ENCODE measurements at regions not wholly inside any gene's neighbourhood (a gene's known extent, or its start where the extent isn't known, plus 50 kb on each side); places are given as distances from the start of the nearest gene placed in this dataset.
A peak's percentile ranks its signal among the peaks of the same experiment; 100 is the strongest.
"Not testable (repeated sequence)": the region's sequence is repeated elsewhere in the genome, so short reads cannot be mapped to it uniquely, and the experiment has no call there.

DNA sequence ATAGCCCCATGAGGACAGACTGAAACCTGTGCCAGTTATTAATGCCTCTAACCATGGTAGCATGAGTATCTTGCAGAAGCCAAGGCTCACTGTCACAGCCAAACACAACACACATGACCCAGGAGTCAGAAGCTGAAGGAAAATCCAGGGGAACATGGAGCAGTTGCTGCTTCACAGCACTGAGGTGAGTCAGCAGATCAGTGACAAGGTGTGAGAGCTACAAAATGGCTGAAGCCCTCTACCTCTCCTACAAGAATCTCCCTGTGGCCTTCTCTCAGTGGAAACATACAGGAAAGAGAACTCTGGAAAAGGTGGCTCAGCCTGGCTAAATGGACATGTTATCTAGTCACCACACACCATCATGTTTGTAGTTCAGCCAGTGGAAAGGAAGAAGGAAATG is 93.5 kb downstream of the NAB1 start:
- no peak for DNase-seq

DNA sequence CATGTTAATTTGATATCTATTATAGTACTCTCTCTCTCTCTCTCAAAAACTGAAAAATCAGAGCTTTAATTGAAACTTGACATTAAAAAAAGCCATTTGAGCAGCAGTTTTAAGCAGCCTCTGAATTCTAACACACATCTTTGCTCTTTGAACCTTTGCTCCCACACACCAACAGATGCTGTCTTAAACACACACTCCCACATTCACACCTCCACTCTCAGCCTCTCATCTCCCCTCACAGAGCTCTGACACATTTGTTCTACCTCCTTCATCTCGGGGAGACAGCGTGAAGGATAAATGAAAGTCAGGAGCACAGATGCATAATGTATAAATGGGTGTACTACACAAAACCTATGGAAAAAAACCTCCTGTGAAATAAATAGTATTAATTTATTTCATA is 95.2 kb downstream of the NAB1 start:
- DNase-seq = no peak

DNA sequence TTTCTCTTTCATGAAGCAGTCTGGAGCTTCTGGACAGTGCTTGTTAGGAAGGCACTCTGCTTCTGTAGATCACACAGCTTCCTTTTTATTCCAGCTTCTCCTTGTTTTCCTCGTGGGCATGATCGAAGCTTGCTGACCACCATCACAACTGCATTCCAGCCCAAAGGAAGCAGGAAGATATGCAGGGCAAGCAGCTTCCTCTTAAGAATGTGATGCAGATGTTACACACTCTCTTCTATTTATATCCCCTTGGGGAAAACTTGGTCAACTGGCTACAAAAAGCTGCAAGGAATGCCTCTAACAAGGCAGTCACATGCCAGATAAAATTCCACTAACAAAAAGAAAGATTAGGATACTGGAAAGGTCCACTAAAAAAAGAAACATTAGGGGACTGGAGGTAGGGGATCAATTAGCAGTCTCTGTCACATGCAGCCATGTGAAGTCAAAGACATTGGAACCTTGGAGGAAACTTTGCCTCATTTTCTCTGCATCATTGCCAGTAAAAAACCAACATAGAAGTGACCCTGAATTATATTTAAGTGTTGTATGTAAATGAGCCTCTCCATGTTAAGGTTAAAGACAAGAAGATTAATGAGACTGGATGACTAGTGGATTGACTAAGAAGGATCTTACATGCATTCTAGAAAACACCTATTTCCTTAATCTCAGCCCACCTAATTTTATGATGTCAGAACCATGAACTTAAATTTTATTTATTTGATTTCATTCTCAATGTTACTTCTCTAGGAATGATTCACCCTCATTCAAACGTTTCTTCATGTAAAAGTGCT is 98.3 kb downstream of the NAB1 start:
- DNase-seq = no peak

DNA sequence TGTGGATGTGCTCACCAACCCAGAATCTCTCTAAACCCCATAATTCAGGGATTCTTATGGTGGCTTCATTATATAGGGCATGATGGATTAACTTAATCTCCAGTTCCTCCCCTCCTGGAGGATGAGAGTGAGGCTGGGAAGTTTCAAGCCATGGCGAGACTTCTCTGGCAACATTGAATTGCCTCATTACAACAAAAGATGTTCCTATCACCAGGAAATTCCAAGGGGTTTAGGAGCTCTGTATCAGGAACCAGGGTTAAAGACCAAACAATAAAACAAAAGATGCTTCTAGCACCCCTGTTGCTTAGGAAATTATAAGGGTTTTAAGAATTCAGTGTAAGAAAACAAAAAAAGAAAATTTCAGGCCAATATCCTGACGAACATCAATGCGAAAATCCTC is 100.1 kb downstream of the NAB1 start:
- DNase-seq = no peak

DNA sequence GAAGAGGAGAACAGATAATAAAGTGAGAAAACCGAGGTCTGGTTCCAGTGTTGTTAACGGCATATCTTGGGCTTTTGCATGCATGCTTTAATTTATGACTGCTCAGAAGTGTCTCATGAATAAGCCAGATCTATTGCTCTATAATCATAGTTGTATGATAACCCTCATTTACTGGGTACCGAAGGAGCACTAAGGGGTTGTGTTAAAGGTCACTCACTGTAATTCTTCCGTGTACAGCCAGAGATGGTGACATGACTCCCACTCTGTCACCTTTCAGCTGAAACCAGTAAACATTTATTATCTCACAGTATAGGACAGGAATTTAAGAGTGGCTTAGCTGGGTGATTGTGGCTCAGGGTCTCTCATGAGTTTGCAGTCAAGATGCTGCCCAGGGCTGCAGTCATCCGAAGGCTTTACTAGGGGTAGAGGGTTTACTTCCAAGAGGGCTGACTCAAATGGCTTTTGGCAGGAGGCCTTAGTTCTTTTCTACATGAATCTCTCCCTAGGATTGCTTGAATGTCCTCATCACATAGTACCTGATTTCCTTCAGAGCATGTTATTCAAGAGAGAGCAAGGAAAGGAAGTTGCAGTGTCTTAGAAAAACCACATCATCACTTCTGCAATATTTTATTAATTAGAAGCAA is 107.0 kb downstream of the NAB1 start:
- no peak for DNase-seq

DNA sequence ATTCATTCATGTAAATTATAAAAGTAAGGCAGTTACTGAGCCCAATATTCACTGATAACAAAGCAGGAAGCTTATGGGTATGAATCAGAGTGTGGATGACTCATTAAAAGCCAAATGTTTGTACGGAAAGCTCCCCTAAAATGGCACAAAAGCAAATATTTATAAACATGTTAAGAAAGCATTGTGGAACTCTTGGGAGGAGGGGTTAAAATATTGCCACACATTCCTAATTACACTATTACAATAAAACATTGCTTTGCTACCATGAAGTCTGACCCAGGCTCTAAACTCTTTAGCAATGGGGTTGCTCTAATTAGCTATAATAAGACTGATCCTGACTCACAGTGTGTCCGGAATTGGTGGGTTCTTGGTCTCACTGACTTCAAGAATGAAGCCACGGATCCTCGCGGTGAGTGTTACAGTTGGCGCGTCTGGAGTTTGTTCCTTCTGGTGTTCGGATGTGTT is 110.9 kb downstream of the NAB1 start:
- DNase-seq = no peak

DNA sequence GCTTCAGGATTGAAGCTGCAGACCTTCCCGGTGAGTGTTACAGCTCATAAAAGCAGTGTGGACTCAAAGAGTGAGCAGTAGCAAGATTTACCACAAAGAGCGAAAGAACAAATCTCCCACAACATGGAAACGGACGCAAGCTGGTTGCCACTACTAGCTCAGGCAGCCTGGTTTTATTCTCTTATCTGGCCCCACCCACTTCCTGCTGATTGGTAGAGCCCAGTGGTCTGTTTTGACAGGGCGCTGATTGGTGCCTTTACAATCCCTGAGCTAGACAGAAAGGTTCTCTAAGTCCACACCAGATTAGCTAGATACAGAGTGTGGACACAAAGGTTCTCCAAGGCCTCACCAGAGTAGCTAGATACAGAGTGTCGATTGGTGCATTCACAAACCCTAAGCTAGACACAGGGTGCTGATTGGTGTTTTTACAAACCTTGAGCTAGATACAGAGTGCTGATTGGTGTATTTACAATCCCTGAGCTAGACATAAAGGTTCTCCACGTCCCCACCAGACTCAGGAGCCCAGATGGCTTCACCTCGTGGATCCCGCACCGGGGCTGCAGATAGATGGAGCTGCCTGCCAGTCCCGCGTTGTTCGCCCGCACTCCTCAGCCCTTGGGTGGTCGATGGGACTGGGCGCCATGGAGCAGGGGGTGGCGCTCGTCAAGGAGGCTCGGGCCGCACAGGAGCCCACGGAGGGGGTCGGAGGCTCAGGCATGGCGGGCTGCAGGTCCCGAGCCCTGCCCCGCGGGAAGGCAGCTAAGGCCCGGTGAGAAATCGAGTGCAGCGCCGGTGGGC is 111.7 kb downstream of the NAB1 start:
- DNase-seq = peak in 1 of 2 donors; percentile 22

DNA sequence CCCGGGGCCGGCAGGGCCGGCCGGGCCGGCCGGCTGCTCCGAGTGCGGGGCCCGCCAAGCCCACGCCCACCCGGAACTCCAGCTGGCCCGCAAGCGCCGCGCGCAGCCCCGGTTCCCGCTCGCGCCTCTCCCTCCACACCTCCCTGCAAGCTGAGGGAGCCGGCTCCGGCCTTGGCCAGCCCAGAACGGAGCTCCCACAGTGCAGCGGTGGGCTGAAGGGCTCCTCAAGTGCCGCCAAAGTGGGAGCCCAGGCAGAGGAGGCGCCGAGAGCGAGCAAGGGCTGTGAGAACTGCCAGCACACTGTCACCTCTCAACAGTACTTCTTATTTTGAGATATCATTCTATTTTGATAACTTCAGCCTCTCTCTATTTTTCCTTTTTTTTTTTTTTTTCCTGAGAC is 112.3 kb downstream of the NAB1 start:
- not testable (repeated sequence) for DNase-seq

DNA sequence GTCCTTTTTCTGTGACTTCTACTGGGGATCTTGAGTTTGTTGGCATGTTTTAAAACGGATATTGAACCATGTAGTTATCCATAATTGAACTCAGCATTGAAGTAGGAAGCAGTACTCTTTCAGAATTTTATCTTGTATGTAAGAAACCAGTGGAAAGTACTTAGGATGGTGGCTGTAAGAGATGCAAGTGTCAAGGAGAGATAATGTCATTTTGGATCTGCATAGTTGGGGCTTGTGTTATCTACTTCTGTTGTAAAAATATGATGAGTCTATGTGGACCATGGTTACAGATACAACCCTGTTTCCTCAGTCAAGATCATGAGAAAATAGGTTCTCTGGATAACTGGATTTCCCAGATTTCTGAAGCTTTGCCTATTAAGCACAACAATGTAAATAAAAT is 113.7 kb downstream of the NAB1 start:
- DNase-seq = no peak

DNA sequence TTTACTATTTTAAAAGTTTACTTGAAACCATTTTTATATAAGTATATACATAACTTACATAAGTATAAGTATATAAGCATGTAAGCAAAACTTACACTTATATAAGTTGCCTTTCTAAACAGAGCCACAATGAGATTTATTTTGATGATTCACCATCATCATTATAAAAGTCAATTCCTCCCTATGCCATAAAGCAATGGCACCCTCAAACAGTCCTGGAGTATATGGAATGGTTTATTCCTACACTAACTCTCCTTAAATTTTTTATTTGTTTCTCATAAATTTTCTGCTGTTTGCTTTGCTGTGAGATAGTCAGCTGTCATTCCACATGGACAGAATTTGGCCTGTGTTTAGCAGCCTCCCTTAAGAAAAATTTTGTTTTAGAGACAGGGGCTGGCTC is 114.2 kb downstream of the NAB1 start:
- DNase-seq = no peak

DNA sequence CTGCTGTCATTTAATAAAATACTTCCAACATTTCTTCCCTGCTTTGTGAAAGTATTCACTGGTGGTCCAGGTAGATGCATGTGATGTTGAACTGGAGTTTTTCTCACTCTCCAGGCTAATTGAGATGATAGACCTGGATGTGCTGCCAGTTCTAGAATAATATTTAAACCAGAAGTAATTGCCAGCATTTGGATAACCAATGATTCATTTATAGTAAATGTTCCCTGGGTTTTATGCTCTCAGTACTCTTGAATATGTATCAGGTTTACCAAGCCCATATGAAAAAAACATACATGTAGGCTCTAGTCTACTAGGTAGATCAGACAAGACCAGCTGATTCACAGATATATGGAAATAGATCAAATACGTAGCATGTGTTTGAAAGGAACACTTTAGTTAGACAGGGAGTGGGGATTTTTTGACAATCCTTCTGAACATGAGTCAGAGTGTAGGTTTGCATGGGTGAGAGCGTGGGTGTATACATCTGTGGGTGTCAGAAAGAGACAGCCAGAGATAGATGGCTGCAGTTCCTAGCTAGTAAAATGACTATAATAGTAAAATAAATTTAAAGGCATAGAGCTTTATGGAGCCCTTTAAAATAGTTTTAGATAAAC is 115.1 kb downstream of the NAB1 start:
- DNase-seq = no peak

DNA sequence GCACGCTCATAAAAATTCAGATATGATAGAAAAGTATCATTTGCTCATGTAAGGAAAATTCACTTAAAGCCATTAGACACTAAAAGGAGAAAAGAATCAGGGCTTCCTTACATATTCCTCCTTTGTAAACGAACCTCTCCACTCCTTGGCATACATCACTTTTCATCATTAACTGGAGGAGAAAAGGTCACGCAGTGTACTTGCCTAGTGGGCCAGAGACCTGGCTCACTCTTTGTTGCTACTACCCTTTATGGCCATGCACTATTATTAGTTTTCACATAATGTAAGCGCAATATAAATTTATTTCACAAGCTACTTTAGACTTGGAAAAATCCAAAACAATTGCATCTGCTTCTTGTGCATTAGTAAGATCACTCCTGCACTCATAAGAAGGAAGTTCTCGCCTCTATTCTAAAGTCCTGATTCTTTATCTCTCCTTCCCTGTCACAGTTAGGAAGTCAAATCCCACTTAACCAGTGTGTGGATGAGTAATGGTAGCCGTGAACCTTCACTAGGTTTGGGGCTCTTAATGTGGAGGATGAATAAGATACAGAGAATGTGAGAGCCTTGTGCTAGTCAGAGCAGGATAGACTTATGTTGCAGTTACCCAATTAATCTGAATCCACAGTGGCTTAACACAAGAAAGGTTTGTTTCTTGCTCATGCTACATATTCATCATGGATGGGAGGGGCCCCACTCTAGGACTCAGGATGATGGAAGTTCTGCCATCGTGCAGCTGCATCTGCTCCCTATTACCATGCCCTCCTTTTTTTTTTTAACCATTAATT is 115.0 kb upstream of the GLS start:
- no peak for DNase-seq

DNA sequence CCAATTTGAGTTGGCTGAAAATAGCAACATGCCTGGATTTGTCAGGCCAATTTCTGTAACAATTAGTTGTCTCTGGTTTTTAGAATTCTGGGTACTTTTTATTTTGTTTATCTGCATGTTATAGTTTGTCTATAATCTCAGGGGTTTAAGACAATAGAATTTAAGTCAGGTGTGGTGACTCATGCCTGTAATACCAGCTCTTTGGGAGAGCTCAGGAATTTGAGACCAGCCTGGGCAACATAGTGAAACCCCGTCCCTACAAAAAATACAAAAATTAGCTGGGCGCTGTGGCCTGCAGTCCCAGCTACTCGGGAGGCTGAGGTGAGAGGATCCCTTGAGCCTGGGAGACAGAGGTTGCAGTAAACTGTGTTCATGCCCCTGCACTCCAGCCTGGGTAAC is 114.4 kb upstream of the GLS start:
- no peak for DNase-seq

DNA sequence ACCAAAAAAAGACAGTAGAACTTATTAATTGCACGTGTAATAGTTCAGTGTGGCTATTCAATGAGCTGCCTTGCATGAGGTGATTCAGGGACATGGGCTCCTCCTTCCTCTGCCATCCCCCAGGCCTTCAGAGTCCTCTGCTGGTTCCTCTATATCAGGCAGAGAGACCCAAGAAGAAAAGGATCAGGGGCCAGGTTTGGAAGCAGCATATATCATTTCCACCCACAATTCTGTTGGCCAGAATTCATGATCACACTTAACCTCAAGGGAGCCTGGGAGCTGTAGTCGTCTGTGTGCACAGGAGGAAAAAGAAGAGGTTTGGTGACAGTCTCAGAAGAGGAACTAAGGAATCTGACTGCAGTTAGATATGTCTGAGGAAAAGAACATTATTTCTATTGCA is 114.0 kb upstream of the GLS start:
- no peak for DNase-seq

DNA sequence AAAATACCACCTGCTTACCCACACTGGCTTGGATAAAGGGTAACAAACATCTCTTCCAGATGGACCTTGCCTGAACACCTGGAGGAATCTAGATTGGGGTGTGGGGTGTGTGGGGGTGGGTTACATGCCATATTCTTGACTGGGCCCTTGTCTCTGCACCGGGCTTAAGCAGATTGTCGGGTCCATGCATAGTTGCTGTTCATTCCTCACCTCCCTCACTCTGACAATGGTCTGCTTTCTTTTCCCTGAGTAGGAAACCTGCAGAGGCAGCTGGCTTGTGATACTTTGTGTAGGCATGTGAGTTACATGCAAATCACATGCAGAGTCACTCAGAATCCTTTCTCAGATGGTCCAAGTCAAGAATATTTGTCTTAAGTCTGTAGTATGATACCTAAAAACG is 112.8 kb upstream of the GLS start:
- DNase-seq = no peak

DNA sequence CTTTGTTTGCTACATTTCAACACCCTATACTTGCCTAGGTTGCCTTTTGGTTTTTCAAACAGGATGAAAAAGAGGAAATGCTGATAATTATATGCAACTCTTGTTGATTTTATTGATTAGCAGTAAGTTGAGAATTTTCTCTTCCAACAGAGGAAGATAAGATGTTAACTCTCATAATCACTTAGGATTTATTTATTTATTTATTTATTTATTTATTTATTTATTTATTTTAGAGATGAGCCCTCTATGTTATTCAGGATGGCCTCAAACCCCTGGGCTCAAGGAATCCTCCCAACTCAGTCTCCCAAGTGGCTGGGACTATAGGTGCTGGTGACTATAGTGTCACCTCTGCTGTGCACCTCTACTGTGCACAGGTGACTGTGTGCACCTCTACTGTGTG is 111.4 kb upstream of the GLS start:
- no peak for DNase-seq

DNA sequence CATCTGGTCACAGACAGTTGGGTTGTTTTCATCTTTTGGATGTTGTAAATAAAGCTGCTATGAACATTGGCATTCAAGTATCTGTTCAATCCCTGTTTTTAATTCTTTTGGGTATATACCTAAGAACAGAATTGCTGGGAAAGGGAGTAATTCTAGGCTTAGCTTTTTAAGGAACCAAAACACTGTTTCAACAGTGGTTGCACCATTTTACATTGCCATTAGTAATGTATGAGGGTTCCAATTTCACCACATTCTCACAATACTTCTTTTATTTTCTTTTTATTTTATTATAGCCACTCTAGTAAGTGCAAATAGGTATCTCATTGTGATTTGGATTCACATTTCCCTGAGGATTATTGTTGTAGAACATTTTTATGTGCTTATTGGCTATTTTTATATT is 108.9 kb upstream of the GLS start:
- DNase-seq = no peak

DNA sequence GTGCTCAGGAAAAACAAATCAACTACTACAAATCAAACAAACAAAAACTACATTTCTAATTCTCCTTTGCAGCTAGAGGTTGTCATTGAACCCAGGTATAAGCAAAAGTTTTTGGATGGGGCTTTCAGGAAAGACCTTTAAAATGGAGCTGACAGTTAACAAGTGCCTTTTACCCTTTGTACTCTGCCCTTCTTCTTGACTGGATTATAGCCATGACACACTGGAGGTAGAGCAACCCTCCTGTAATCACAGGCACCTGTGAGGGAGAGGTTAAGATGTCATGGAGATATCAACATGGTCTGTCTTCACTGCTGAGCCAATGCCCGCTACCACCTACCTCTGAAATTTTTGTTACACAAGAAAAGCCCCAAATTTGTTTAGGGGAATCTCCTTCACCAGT is 100.0 kb upstream of the GLS start:
- DNase-seq = no peak

DNA sequence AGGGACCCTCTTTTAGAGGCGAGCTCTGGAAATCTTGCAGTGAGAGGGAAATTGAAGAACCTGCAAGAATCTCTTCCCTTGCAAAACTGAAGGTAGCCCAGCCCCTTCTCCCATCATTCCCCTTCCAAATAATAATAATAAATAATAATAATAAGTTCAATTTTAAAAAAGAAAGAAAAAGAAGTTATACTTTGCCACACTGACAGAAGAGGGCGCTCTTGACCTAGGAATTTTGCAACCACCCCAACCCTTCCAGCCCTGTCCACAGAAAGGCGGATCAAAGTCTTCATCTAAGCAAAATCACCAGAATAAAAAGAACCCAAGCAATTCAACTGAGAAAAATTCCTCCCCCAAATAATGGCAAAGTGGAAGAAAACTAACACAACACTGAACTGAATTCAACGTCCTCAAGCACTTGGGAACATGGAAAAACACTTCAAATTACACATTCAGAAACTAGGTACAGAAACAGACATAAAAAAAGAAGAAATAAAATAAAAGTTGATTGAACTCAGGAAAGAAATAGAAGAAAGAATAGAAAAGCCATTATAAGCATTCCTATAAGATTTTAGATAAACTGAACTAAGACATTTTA is 98.9 kb upstream of the GLS start:
- DNase-seq = peak; percentile 36 to 59

DNA sequence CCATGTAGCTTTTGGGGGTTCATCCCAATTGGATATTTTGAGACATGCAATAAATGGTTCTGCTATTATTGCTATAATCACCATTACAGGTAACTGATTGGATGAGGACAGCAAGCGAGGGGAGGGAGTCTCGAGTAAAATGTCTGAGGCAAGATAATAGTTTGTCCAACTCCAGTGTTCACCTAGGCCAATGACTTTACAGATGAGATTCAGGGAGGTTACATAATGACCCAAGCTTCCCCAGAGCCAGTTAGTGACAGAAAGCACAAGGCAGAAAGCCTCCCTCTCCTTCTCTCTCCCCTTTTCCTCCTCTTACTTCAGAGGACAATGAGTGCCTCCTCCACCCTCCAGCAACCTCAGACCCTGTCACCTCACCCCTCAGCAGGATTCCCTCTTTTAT is 98.4 kb upstream of the GLS start:
- DNase-seq = no peak

DNA sequence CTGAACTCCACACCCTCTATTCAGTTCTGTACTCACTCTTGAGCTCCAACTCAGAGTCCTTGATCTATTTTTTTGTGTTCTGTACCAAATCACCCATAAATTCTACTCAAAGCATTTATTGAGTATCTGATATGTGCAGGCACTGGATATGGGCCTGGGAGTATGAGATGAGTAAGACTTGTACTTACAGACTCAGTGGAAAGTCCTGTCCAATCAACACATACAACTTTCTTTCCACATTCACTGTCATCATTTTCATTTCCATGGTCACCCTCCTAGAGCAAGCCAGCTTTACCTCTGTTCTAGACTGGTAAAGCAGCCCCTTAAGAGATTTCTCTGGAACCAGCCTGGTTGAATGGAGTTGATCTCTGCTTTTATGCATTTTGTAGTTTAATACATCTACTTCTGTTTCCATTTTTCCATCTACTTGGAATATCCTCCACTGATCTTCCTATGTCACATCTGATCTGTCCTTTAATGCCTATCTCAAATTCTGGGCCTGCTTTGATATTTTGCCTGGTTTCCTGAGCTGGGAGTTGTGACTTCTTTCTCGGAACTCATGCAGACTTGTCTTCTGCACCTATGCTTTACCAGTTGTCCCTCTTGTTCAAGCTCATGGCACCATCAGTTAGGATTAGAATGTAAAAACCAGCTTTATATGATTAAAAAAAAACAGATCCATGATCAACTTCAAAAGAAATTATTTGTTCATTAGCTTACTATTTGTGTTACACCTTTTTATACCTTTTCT is 96.9 kb upstream of the GLS start:
- no peak for DNase-seq

Data from CD4-positive, alpha-beta T cell treated with Interleukin-4 for 1 hour (primary cell).